GM19452 (cell line): ENCODE measurements at regions not wholly inside any gene's neighbourhood (a gene's known extent, or its start where the extent isn't known, plus 50 kb on each side); places are given as distances from the start of the nearest gene placed in this dataset.
"Not testable (repeated sequence)": the region's sequence is repeated elsewhere in the genome, so short reads cannot be mapped to it uniquely, and the experiment has no call there.

Experiments used
- ATAC-seq: cut with Tn5 transposase; IDR thresholded peaks from one replicate; pipeline ENCODE4 v1.9.1; 2021; ENCODE audit not compliant: unreplicated experiment

DNA sequence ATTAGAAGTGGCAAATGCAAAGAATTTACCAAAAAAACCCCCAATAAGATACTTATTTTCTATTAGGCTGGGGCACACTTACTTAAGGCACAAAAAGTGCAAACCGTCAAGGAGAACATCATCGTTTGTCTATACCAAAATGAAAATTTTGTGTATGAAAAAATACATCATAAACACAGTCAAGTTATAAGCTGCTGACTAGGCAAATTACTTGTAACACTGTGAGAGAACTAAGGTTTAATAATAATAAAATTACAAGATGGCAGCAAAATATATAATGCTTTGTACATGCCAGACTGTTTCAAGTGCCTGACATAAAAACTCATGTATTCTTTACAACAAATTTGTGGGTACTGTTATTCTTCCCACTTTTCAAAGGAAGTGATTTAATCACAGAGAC lies 297.2 kb upstream of the CRBN start:
- no peak for ATAC-seq

DNA sequence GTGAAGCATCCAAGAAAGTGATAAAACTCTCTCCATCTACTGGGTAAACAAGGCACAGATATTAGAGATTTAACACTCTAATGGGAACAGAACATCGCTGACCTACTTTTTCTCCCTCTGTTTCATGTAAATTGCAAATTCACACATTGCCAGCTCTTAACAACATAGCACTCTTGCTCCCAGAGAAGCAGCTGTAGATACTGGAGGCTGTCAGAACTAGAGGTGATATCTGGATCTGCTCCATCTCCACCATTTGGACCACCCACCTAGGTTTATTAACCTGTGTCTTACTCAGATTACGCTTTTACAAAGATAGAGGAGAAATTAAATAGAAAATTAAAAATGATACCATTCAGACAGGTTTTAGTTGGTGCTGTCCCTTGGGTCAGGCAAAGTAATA lies 289.1 kb upstream of the CRBN start:
- ATAC-seq: no peak

DNA sequence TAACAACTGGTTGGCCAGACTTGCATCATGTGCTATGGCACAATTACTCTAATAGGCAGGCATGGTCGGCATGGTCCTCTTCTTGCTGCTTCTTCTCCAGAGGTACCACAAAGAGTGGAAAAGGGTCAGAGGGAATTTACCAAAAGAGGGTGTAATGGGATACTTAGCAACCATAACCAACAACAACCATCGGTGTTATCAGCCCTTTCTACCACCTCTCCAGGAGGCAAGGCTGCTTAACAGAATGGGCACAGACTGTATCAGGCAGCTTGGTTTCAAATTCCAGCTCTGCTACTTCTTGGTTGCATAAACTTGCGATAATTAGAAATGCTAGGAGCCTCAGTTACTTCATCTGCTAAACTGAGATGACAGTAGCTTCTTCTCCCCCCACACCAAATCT lies 284.6 kb upstream of the CRBN start:
- ATAC-seq: no peak

DNA sequence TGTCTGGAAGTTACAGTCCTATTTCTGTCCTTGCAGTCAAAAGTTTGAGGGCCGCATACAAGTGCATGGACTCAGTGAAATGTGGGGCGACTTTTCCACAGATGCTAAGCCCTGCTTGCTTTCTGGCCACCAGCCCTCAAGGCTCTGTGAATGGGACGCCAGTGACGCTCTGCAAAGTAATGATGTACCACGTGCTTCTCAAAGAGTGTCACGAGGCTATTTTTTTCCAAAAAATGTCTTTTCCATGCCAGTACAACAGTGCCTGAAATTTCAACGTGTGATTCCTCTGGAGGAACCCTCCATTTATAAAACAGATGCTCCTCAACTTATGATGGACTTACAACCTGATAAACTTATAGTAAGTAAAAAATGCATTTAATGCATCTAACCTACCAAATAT lies 281.8 kb upstream of the CRBN start:
- ATAC-seq: no peak

DNA sequence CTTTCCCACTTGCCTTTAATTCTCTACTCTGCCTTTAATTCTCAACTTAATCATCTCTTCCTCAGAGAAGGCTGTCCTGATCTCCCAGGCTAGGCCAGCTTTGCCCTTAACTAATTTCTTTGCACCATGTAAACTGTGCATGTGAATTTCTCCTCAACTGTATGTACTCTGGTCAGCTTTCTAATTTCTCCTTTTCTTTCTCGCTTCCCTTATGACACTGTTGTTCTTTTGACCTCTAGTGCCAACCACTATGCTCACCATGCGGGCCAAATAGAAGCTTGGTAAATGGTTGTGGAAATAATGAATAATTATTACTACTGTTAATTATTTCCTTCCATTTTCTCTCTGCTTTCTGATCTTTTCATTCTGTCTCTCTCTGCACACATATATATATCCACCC lies 269.0 kb upstream of the CRBN start:
- ATAC-seq: no peak

DNA sequence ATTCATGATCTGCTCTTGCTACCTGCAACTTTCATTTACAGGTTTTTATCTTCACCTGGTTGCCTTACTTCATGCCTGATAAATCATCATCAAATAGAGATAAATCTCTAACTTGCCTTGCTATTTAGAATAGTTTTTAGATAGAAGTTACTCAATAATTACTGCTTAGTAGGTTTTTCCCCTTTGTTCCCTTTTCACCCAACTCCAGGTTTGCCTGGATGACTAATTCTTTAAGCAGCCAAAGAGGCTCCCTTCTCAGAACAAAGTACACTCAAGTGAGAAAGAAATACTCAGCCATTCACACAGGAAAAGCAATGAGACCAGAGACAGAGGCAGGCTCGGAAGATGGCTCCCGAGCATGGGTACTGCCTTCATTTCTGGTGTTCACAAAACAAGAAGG lies 268.1 kb upstream of the CRBN start:
- ATAC-seq: no peak

DNA sequence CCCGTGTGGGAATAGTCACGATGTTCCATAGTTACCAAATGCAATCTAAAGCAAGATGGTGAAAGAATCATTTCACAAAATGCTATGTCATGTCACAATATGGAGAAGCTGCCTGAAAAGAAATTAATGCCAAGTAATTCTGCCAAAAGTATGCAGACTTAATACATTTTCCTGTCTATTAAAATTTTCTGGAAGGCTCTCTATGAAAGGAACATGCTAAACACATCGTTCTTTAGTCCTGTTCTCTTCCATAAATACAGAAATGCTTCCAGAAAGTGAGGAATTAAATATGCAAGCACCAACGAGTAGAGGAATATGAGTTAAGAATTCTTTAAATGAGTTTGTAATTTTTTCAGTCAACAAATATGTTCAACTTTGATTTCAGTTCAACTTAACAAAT lies 266.8 kb upstream of the CRBN start:
- no peak for ATAC-seq

DNA sequence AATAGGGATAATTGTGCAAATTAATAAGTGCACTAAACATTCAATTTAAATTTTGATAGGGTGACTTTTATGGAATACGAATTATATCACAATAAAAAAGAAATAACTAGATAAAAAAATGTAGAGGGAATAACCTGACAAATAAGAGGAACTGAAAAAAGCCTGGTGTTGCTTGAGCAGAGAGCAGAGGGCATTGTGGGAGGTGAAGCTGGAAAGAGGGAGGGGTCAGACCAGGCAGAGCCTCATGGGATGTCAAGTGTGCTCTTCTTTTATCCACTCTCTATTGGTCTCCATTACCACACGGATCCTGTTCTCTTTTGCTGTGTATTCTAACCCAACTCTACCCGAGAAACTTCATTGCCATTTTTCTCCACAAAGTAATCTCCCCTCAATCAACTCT lies 264.0 kb upstream of the CRBN start:
- no peak for ATAC-seq

DNA sequence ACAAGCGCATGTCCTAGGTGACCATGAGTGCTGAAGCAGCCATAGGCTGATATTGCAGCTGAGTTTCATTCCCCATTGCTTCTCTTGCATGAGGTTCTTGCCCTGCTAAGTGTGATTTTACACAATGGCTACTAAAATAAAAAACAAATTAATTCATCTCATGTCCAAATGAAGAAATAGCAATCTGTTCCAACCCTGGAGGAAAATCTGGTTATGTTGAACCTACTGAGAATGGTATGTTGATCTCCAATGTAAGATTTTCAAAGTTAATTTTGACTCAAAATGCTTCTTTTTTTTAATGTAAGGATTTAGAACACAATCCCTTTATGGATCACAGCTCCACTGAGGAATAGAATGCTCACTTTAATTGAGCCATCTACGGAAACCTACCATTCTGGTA lies 254.2 kb upstream of the CRBN start:
- no peak for ATAC-seq

DNA sequence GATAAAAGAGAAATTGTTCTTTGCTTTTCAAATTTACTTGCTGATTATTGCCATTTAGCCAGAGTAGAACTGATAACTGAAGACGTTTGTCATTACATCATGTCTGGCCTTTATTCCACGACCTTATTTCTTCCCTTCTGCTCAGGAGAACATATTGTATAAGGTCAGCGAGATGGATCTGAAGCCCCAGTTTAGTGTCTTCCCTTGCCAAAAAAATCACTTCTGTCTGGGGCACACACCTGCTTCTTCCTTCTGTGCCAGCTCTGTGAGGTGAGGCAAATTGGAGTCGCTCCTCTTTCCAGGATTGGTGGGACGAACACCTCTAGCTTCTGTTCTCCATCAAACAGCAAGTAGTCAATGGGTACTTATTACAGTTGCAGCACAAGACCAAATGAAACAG lies 250.3 kb upstream of the CRBN start:
- no peak for ATAC-seq

DNA sequence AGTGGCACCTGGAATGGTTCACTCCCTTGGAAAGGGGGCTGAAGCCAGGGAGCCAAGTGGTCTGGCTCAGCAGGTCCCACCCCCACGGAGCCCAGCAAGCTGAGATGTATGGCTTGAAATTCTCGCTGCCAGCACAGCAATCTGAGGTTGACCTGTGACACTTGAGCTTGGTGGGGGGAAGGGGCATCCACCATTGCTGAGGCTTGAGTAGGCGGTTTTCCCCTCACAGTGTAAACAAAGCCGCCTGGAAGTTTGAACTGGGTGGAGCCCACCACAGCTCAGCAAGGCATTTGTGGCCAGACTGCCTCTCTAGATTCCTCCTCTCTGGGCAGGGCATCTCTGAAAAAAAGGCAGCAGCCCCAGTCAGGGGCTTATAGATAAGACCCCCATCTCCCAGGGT lies 228.2 kb upstream of the CRBN start:
- not testable (repeated sequence) for ATAC-seq

DNA sequence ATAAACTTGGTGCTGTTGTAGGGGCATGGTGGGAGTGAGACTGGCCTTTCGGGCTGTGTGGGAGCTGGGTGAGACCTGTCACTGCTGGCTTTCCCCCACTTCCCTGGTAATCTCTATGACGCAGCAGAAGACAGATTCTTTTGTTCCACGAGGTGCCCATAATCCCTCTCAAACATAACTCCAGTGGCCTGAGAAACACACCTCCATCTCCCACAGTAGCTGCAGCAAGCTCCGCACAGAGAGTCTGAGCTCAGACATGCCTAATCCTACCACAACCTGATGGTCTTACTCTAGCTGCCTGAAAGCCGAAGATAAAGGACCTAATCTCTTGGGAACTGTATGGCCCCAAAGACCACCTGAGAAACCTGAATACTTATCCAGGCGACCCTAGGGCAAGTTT lies 225.6 kb upstream of the CRBN start:
- ATAC-seq: no peak

DNA sequence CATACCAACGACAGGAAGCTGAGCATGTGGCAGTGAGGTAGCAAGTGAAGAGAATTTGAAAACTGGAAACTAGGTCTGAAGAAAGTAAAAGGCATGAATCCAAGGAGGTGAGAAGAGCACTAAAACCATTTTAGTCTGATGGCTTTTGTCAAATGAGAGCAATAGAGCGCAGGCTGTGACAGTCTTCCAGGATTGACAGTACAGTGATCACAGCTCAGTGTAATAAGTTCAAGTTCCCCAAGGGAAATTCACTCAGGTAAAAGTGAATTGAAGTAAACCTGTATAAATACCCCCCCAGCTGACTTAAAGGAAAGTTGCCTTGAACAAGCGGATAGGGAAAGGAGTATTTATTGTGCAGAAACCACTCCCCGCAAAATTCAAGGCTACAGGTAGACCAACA lies 224.2 kb upstream of the CRBN start:
- ATAC-seq: no peak

DNA sequence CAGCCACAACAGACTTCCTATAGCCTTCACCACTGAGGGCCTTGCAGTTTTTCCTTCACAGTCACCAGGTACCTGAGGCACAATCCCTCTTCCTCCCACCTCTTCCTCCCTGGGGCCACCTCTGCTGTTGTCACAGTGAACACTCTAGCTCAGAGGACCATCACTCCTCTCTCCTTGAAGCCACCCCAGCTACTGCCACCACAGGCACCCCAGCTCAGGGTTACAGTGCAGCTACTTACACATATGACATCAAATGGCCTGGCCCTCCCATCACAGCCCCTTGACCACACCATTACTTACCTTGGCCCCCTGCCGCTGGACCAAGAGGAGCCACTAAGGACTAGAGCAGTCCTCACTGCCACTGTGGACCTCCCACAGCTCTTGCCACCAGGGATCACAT lies 213.5 kb upstream of the CRBN start:
- ATAC-seq: no peak

DNA sequence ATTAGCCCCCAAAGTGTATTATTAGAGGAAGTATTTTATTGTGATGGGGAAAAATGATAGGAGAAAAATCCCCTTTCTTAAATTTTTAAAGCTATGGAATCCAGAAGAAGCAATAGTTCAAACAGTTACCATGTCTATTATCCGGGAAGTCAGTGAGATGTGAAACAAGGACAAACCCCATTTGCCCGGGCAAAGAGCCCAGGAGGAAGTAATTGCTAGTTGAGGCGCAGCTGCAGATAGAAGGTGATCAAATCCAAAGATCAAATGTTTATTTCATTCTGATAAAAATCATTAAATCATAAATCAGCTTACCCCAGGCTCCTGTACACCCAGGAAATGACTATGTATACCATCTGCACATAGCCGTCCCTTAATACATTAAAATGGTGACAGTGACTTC lies 204.0 kb upstream of the CRBN start:
- ATAC-seq: no peak

DNA sequence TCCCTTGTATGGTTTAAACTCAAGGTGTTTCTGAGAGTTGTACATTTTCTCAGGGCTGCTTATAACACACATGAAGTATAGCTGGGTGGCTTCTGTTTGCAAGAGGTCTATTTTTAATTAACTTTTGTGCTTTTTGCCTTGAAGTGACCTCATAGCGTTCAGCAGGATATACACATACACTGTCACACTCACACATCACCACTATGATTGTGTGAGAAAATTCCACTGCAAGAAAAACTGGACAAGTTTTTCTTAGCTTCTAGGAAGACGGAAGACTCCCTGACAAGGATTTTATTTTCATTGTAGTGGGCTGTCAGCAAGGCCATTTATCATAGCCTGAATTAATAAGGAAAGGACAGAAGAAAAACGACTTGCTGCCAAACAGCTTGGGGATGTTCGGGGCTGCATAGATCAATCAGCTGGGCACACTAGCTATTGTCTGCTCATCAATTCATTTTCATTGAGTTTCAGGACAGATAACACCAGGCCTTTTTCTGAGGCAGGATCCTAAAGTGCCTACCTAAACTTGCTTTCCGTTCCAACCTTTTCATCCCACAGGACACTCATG lies 192.8 kb upstream of the CRBN start:
- no peak for ATAC-seq

DNA sequence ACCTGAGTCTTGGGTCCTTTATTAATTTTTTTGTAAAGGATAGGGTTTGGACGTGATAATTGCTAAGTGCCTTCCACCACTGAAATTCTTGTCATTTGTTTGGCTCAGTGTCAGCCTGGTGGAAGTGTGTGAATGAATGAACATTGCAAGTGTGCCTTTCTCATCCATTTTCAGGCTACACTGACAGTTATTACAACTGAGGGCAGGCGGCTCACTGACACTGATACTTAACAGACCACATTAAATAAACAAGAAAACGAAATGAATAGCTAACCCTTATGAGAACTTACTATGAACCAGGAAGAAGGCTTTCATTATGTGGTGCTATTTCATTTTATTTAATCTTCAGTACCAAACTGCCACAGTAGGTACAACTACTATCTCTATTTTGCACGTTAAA lies 188.8 kb upstream of the CRBN start:
- ATAC-seq: no peak

DNA sequence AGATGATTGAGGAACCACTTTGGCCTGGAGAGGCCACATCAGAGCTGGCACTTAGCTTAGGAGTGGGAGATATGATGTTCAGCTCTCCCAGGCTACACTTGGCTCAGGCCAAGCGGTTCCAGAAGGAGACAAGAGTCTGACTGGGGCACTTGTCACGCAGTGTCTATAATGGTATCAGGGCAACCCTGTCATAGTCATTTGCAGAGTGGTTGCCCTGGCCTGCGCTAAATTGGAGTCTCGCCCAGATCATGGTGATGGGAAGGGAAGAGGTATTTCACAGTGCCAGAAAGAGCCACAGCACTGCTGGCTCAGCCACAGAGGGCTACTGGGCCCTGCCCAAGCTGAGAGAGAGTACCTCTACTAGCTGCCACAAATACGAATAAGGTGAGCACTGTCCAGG lies 186.9 kb upstream of the CRBN start:
- ATAC-seq: no peak

DNA sequence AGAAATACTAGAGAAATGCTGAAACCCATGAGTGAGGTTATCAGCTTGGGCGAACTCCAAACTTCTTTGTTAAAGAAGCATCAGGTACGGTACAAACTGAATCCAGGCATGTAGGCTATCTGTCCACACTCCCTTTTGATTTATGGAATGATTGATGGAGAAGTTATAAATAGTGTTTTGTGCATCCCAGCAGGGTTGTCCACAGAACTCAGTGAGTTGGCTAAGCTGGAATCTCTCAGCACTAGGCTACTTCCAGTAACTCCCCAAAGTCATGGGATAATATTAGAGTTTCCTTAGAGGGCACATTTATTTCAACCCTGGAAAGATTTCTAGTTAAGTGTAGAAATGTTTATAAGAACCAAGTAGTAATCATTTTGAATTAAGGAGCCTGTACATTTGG lies 186.2 kb upstream of the CRBN start:
- ATAC-seq: no peak

DNA sequence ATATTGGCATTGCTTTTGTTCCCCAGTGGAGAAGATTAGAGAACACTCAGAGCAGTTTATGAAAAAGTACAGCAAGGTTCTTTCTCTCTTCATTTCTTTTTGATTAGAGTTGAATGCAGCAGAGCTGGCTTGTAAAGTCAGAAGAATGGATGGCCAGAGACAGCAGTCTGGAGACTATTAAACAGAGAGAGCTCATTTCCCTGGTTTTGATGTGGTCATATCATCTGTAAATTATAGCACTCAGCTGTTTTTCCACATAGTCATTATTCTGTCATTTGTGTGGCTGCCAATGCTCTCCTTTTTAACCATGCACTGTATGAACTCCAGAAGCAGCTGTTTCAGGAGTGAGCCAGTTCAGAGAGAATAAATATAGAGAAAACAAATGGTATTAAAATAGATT lies 177.4 kb upstream of the CRBN start:
- ATAC-seq: no peak

DNA sequence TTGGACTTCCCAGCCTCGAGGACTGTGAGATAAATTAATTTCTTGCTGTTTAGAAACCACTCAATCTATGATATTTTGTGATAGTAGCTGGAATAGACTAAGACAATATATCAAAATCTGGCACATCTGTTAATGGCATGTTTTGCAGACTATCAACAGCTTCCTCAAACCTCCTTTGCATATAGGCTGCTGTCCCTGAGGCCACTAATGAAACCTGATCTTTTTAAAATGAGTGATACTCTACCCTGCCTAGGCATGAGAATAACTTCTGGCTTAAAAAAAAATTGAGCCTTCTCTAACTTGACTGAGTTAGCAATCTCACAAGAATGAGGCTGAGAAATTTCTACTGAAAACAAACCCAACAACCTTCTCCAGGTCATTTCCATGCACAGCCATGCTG lies 176.0 kb upstream of the CRBN start:
- ATAC-seq: no peak

DNA sequence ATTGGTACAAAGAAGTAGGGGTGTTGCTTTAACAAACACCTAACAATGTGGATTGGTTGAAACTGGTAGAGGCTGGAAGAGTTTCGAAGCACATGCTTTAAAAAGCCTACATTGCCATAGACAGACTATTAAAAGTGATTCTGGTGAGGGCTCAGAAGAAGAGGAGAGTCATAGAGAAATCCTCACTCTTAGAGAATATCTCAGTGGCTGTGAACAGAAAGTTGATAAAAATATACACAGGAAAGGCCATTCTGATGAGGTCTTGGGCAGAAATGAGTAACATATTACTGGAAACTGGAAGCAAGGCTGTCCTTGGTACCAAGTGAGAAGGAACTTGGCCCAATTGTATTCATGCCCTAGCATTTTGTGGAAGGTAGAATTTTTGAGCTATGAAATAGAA lies 173.7 kb upstream of the CRBN start:
- peak; percentile 81 for ATAC-seq

DNA sequence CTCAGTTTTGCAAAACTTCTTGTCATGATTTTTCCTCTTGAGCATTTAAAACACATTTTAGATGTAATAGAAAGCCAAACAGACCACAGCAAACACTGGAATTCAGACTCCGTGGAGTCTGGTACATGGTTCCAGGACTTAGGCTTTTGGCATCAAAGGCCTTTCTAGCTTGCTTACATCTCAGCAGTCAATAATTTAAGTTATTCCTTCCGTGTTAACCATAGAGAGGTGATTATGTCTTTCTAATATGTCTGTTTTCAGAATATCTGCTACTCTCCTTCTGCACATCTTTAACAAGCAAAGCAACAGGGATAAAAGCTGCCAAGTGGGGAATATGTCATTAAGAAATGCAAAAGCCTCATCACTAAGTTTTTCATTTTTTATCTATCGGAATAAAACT lies 171.7 kb upstream of the CRBN start:
- ATAC-seq: no peak

DNA sequence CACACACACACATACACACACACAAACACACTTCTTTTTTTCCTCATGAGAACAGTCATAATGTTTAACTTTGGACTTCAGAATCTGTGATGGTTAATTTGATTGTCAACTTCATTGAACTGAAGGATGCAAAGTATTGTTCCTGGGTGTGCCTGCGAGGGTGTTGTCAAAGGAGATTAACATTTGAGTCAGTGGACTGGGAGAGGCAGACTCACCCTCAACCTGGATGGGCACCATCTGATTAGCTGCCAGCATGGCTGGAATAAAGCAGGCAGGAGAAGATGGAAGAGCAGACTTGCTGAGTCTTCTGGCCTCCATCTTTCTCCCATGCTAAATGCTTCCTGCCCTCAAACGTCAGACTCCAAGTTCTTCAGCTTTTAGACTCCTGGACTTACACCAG lies 167.6 kb upstream of the CRBN start:
- ATAC-seq: not testable (repeated sequence)
